RPMI8226 (cell line): ENCODE measurements at regions not wholly inside any gene's neighbourhood (a gene's known extent, or its start where the extent isn't known, plus 50 kb on each side); places are given as distances from the start of the nearest gene placed in this dataset.

ENCODE experiments used
- DNase-seq: peaks from one replicate; pipeline ENCODE4 v3.0.0-alpha.2; 2015

GRCh38 chr12:115569345-115570068 is 708.0 kb downstream of the MED13L start:
- DNase-seq = no peak

- no peak for DNase-seq
Observed at GRCh38 chr12:115558281-115558680, 719.2 kb downstream of the MED13L start.

- DNase-seq = no peak
Observed at GRCh38 chr12:115553622-115554021, 723.9 kb downstream of the MED13L start.

GRCh38 chr12:115543269-115543668 is 734.2 kb downstream of the MED13L start:
- DNase-seq = no peak

- no peak for DNase-seq
Observed at GRCh38 chr12:115542656-115543055, 734.8 kb downstream of the MED13L start.

- no peak for DNase-seq
Observed at GRCh38 chr12:115541891-115542421, 735.5 kb downstream of the MED13L start.

- DNase-seq = no peak
Observed at GRCh38 chr12:115528466-115528865, 749.0 kb downstream of the MED13L start.

GRCh38 chr12:115521771-115522409 is 755.6 kb downstream of the MED13L start:
- no peak for DNase-seq

- DNase-seq = no peak
Observed at GRCh38 chr12:115519887-115520286, 757.6 kb downstream of the MED13L start.

GRCh38 chr12:115519359-115519758 is 758.1 kb downstream of the MED13L start:
- DNase-seq = no peak

- DNase-seq = no peak
Observed at GRCh38 chr12:115517913-115518312, 759.6 kb downstream of the MED13L start.

GRCh38 chr12:115511986-115512711 is 765.3 kb downstream of the MED13L start:
- DNase-seq = no peak

- DNase-seq = no peak
Observed at GRCh38 chr12:115511305-115511704, 766.2 kb downstream of the MED13L start.

GRCh38 chr12:115508990-115509389 is 768.5 kb downstream of the MED13L start:
- DNase-seq = no peak

GRCh38 chr12:115507951-115508722 is 769.4 kb downstream of the MED13L start:
- DNase-seq = no peak

- no peak for DNase-seq
Observed at GRCh38 chr12:115507560-115507889, 770.0 kb downstream of the MED13L start.

GRCh38 chr12:115506822-115507559 is 770.5 kb downstream of the MED13L start:
- no peak for DNase-seq

- DNase-seq = peak; percentile 40
Observed at GRCh38 chr12:115504306-115505290, 772.9 kb downstream of the MED13L start.

GRCh38 chr12:115500872-115501271 is 776.6 kb downstream of the MED13L start:
- DNase-seq = no peak

GRCh38 chr12:115495300-115495699 is 782.2 kb downstream of the MED13L start:
- DNase-seq = no peak

GRCh38 chr12:115492553-115492952 is 784.9 kb downstream of the MED13L start:
- no peak for DNase-seq
